CD4-positive, alpha-beta T cell (primary cell): ENCODE measurements at regions not wholly inside any gene's neighbourhood (a gene's known extent, or its start where the extent isn't known, plus 50 kb on each side); places are given as distances from the start of the nearest gene placed in this dataset.

Source experiments
- ATAC-seq: fragments of 200-7000 bp; cut with Tn5 transposase; one replicate; pipeline ENCODE4 v1.10.0; 2022; ENCODE audit warnings: mild to moderate bottlenecking; ENCODE audit not compliant: poor library complexity
- CTCF ChIA-PET: fragments of 350-600 bp; sonication (Branson Sonifier 250); formaldehyde crosslinking; loops from one replicate; lab custom pipeline; 2021; ENCODE audit warnings: antibody characterized with exemption, inconsistent platforms; lab: Charles Lee
- POLR2A ChIA-PET: fragments of 350-600 bp; sonication (Branson Sonifier 250); formaldehyde crosslinking; loops from one replicate; lab custom pipeline; 2021; ENCODE audit warnings: antibody characterized with exemption, inconsistent platforms; lab: Charles Lee
- DNase-seq, 14 experiments: peaks; one replicate each; pipeline ENCODE4 v3.0.0-alpha.2; 2013 to 2020; ENCODE audit warnings: mixed read lengths in 2 of 14
- H3K27ac ChIP-seq, 2 donors: one replicate each; pipeline versions ENCODE4 v1.5.1 to v1.7.0; 2013; ENCODE audit warnings: low read length in 2 of 2, low read depth in 1 of 2, mild to moderate bottlenecking in 1 of 2
- H3K27me3 ChIP-seq, 2 experiments: 1 replicate in 1 of 2; 2 replicates in 1 of 2; pipeline versions ENCODE4 v1.6.1 to v1.7.0; 2013; ENCODE audit warnings: low read length in 2 of 2, control low read depth in 1 of 2, mild to moderate bottlenecking in 1 of 2, moderate library complexity in 1 of 2; ENCODE audit not compliant: insufficient read depth in 2 of 2, control insufficient read depth in 1 of 2
- H3K36me3 ChIP-seq: one replicate; pipeline ENCODE4 v1.6.1; 2013; ENCODE audit warnings: low read length, control low read depth; ENCODE audit not compliant: insufficient read depth
- H3K4me1 ChIP-seq: one replicate; pipeline ENCODE4 v1.6.1; 2013; ENCODE audit warnings: low read length, control low read depth; ENCODE audit not compliant: insufficient read depth
- H3K4me3 ChIP-seq: one replicate; pipeline ENCODE4 v1.5.1; 2013; ENCODE audit warnings: mild to moderate bottlenecking, low read length, moderate library complexity
- H3K9me3 ChIP-seq, 2 experiments: 1 replicate in 1 of 2; 2 replicates in 1 of 2; pipeline versions ENCODE4 v1.6.1 to v1.7.0; 2013; ENCODE audit warnings: low read length in 2 of 2, mild to moderate bottlenecking in 2 of 2, control low read depth in 1 of 2, moderate library complexity in 1 of 2; ENCODE audit not compliant: control insufficient read depth in 1 of 2, insufficient read depth in 1 of 2
- H3K27ac Mint-ChIP-seq: one replicate; pipeline ENCODE4 v1.8.0; 2020; ENCODE audit warnings: mixed read lengths
- H3K27me3 Mint-ChIP-seq: one replicate; pipeline ENCODE4 v1.8.0; 2021; ENCODE audit warnings: mixed read lengths
- H3K36me3 Mint-ChIP-seq: one replicate; pipeline ENCODE4 v1.8.0; 2021; ENCODE audit warnings: low read depth, mixed read lengths
- H3K4me1 Mint-ChIP-seq: one replicate; pipeline ENCODE4 v1.8.0; 2021; ENCODE audit warnings: low read depth, mixed read lengths
- H3K4me3 Mint-ChIP-seq: one replicate; pipeline ENCODE4 v1.8.0; 2020; ENCODE audit warnings: mild to moderate bottlenecking, mixed read lengths
- H3K9me3 Mint-ChIP-seq: one replicate; pipeline ENCODE4 v1.8.0; 2020; ENCODE audit warnings: mixed read lengths
- intact Hi-C, 2 experiments: fragments of 100-400 bp; cut with DNase I in 1 of 2; cut with micrococcal nuclease in 1 of 2; formaldehyde crosslinking; loops; one replicate each; pipeline versions ENCODE4 v1.15.1 to v1.9.0; 2023 to 2025; cut with DNase I, micrococcal nuclease
- TF ChIP-seq, protein P1 (sequence below): fragments of 200-600 bp; IDR thresholded peaks from one replicate; pipeline ENCODE4 v1.8.0; 2022; ENCODE audit warnings: antibody characterized with exemption, mild to moderate bottlenecking

DNA sequence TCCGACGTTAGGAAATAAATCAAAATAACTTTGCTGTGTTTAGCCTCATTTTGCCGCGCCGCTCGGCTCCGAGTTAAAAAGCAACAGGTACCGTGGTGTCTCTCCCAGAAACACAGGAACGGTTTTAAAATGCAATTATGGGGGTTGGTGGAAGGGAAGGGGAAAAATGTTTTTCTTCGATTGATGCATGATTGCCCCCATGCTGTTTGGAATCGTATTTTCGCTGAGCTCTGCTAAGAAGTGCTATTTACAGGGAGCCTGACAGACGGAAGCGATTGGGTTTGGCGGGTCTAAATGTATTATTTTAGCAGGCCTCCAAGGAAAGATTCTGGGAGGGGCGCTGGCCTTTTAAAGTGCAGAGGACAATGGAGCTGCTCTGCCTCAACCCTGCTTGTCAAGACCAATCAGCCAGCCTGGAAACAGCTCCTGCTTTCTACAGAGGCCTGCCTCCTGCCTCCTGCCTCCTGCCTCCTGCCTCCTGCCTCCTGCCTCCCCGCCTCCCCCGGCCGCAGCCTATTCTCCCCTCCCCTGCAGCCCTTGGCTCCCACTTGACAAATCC, 156.7 kb upstream of the TLE3 start:
- Histone ChIP-seq H3K36me3 (no peaks in the 10 kb centered on the region), H3K27ac (no peak overlapping the region), H3K9me3 (no peaks in the 10 kb centered on the region), H3K4me1 (peaks cover 29% of the 10 kb centered on the region), H3K27me3 (no peaks in the 10 kb centered on the region), H3K4me3 (no peak overlapping the region)
- Mint-ChIP-seq H3K4me1 (peaks cover 43% of the 10 kb centered on the region), H3K36me3 (no peaks in the 10 kb centered on the region), H3K27me3 (no peaks in the 10 kb centered on the region), H3K9me3 (no peaks in the 10 kb centered on the region), H3K27ac (no peak overlapping the region), H3K4me3 (no peak overlapping the region)
- TF ChIP-seq, protein P1, sequence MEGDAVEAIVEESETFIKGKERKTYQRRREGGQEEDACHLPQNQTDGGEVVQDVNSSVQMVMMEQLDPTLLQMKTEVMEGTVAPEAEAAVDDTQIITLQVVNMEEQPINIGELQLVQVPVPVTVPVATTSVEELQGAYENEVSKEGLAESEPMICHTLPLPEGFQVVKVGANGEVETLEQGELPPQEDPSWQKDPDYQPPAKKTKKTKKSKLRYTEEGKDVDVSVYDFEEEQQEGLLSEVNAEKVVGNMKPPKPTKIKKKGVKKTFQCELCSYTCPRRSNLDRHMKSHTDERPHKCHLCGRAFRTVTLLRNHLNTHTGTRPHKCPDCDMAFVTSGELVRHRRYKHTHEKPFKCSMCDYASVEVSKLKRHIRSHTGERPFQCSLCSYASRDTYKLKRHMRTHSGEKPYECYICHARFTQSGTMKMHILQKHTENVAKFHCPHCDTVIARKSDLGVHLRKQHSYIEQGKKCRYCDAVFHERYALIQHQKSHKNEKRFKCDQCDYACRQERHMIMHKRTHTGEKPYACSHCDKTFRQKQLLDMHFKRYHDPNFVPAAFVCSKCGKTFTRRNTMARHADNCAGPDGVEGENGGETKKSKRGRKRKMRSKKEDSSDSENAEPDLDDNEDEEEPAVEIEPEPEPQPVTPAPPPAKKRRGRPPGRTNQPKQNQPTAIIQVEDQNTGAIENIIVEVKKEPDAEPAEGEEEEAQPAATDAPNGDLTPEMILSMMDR = no peak
- POLR2A ChIA-PET = no interaction called here
- DNase-seq (no peak), ATAC-seq (no peak)
- intact Hi-C loops = no loop called here
- CTCF ChIA-PET = interaction anchor here (0.5 kb wide), 1 partner anchor 39 kb away, joined by 3 read pairs; no protein-coding TSS in a partner anchor

GRCh38 chr15:70253461-70254156, 155.9 kb upstream of the TLE3 start:
- no peaks in the 10 kb centered on the region for H3K36me3 ChIP-seq
- ChIA-PET CTCF (no interaction called here), POLR2A (no interaction called here)
- TF ChIP-seq, protein P1 = no peak
- no peak overlapping the region for H3K27ac Mint-ChIP-seq
- peaks cover 37% of the 10 kb centered on the region for H3K4me1 Mint-ChIP-seq
- no peak overlapping the region for H3K4me3 ChIP-seq
- intact Hi-C loops = no loop called here
- DNase-seq (no peak), ATAC-seq (no peak)
- H3K4me3 Mint-ChIP-seq = no peak overlapping the region
- no peak overlapping the region for H3K27ac ChIP-seq
- H3K9me3 ChIP-seq = no peaks in the 10 kb centered on the region
- peaks cover 22% of the 10 kb centered on the region for H3K4me1 ChIP-seq
- H3K36me3 Mint-ChIP-seq = no peaks in the 10 kb centered on the region
- H3K27me3 ChIP-seq = no peaks in the 10 kb centered on the region
- H3K27me3 Mint-ChIP-seq = no peaks in the 10 kb centered on the region
- no peaks in the 10 kb centered on the region for H3K9me3 Mint-ChIP-seq

DNA sequence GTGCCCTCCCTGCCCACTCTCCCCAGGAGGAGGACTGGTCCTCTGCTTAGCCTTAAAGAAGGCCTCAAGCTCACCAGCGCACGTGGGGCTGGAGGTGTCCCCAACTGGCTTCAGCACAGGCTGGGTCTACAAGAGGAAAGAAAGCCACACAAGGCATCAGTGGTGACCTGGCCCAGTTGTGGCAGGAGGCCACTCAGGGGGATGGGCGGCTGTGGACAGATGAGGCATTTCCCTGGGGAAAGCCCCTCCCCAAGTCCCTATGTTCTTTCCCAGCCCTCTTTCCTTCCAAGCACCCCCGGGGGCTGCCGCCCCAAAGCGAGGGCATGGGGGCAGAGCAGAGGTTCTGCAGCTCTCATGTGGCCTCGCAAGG, 155.2 kb upstream of the TLE3 start:
- ATAC-seq = no peak
- Mint-ChIP-seq H3K4me1 (peaks cover 35% of the 10 kb centered on the region), H3K27ac (no peak overlapping the region), H3K4me3 (no peak overlapping the region), H3K9me3 (no peaks in the 10 kb centered on the region), H3K36me3 (no peaks in the 10 kb centered on the region), H3K27me3 (no peaks in the 10 kb centered on the region)
- no peak overlapping the region for H3K27ac ChIP-seq
- intact Hi-C loops = no loop called here
- ChIA-PET POLR2A (no interaction called here), CTCF (no interaction called here)
- H3K27me3 ChIP-seq = no peaks in the 10 kb centered on the region
- no peaks in the 10 kb centered on the region for H3K9me3 ChIP-seq
- H3K4me3 ChIP-seq = no peak overlapping the region
- no peak for DNase-seq
- H3K4me1 ChIP-seq = peaks cover 22% of the 10 kb centered on the region
- TF ChIP-seq, protein P1 = no peak
- no peaks in the 10 kb centered on the region for H3K36me3 ChIP-seq
